Stimulated activated CD4-positive, alpha-beta T cell treated with anti-CD3 and anti-CD28 coated beads, Interleukin-15, amount 100 ng/mL, for 24 hours (primary cell): ENCODE measurements at regions not wholly inside any gene's neighbourhood (a gene's known extent, or its start where the extent isn't known, plus 50 kb on each side); places are given as distances from the start of the nearest gene placed in this dataset.

Experiments used
- DNase-seq: peaks from one replicate; pipeline ENCODE4 v3.0.0-alpha.2; 2020

GRCh38 chr1:221072214-221072613 is 193.0 kb downstream of the HLX start:
- DNase-seq, result no peak

DNA sequence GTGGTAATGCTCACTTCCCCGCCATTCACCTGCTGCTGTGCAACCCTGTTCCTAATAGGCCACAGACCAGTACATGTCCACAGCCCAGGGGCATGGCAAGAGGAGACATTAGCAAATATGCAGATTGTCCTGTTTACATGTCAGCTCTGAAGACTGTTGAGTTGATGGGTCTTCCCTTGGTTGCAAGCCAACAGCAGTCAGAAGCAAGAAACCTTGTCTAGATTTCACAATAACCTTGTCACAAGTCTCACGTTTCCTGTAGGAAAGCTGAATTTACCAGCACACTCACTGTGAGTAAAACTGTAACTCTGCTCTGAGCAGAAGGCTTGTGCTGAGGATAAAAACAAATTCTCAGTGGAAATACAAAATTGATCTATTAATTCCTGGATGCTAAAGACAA is 195.1 kb downstream of the HLX start:
- no peak for DNase-seq

DNA sequence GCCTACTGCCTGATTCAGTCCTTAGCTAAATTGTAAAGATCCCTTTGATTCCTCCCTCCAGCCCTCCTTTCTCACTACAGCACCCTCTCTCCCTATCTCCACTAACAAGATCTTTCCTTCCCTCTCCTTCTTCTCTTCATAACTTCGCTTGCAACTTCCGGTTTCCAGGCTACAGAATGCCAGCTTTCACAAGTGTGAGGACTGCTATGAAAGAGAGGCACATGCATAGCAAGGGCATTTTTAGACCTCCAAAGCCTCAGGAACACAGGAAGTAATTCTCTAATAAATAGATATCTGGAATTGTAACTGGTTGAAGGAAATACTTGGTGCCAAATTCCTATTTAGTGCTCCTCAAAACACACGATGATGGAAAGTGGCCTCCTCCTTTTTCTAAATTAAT is 196.7 kb downstream of the HLX start:
- DNase-seq, result no peak

DNA sequence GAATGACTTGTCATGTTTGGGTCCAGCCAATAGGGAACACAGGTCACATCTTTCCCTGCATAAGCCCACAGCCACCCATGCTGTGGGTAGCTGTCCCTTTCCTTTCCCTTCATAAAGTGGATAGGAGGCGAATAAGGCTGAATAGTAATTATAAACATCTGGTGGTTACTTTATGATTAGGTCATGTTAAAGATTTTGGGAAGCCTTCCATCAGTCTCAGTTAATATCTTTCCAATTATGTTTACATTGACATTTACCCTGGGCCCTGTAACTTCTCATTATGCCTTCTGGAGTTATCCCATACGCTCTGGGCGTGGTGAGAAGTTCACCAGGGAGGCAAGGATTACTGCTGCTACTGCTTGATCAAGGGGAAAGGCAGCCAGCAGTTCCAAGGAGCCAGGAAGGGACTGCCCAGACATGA is 197.2 kb downstream of the HLX start:
- no peak for DNase-seq

- no peak for DNase-seq
Measured at GRCh38 chr1:221078260-221078965, 199.2 kb downstream of the HLX start.

DNA sequence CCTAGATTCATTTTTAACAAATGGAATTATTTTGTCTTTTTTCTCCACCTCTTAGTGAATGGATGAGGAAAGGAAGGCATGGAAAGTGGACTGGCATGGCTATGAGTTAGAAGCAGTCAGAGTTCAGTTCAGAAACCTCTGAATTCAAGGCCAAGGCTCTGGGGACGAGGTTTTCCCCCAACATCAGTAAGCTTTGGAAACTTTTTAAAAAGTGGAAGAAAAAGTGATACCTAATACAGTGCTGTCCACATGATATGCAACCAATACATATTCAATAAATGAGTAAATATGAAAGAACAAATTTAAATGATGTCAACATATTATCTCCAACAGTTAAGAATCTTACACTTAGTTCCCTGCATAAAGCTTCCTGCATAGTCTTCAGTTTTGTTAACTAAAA is 204.7 kb downstream of the HLX start:
- DNase-seq, result no peak

DNA sequence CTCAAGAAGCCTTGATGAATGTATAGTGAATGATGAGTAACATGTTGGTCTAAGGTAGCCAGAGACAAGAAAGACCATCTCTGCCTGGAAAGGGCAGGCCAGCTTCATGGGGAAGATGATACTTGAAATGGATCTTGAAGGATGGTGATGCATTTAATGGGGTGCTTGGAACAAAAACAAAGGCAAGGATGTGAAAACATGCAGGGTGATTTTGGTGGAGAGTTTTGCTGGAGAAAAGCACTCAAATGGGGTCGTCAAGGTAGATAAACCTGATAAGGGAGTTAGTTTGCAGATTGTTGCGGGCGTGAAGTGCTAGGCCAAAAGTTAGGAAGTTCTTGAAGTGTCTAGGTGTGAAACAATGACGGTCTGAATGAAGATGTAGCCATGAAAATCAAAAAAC is 205.4 kb downstream of the HLX start:
- DNase-seq, result no peak

DNA sequence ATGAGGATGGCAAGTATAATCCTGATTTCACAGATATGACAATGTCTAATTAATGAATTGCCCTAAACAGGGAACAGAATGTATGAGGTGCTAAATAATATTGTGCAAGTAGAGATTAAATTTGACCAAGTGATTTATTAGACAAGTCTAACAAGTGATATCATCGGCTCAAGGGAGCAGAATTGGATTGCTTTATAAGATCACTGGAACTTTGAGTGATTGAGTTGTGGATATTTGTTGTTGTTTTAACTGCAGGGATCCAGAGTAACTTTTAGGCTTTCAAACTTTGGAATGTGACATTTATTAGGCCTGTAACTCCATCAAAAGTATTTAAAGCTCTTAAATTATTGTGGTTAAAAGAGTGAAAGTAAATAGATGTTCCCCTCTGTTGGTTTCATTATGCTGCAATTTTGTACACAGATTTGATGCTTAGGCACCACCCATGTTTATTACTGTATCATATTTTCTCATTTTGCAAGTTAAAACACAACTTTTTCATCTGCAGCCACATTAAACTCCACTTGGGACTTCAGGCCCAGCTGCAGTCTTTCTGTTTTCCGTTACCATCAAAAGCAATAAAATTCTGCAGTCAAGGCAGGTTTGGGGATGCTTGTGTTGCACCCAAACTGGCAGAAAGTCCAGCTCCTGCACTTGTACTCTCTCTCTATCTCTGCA is 206.6 kb downstream of the HLX start:
- DNase-seq, result no peak

GRCh38 chr1:221087919-221088318 is 208.7 kb downstream of the HLX start:
- no peak for DNase-seq

DNA sequence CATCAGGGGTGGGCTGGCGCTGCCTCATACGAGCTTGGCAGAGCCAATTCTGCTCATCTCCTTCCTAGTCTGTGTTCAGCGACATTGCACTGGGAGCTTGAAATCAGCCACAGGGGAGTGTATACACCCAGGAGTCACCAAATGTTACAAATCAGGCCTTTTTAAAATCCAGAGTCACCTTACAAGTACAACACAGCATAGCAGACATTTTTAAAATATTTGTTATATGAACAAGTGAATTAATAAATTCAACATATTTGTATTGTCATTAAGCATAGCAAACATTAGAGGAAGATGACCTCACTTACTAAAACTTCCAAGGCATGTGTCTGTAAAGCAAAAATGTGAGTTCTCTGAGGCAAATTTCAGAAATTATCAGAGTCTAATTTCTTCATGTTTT is 210.0 kb downstream of the HLX start:
- DNase-seq, result no peak

DNA sequence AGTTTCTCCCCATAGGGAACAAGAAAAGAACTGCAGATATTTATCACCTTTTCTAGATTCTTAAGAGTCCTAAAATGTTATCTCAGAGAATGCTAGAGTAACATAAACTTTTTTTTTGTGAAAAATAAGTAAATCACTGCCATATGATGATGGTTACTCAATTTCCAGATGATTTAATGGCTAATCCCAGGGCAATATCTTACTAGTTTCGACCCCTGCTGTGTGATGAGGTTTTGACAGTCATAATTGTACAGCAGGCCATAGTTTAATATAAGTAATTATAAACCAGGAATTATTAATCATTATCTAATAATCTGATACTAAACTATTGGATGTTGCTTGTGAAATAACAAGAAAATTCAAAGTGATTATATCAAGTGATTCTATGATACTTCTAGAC is 210.6 kb downstream of the HLX start:
- no peak for DNase-seq

- DNase-seq, result no peak
Measured at GRCh38 chr1:221093903-221094791, 214.9 kb downstream of the HLX start.

DNA sequence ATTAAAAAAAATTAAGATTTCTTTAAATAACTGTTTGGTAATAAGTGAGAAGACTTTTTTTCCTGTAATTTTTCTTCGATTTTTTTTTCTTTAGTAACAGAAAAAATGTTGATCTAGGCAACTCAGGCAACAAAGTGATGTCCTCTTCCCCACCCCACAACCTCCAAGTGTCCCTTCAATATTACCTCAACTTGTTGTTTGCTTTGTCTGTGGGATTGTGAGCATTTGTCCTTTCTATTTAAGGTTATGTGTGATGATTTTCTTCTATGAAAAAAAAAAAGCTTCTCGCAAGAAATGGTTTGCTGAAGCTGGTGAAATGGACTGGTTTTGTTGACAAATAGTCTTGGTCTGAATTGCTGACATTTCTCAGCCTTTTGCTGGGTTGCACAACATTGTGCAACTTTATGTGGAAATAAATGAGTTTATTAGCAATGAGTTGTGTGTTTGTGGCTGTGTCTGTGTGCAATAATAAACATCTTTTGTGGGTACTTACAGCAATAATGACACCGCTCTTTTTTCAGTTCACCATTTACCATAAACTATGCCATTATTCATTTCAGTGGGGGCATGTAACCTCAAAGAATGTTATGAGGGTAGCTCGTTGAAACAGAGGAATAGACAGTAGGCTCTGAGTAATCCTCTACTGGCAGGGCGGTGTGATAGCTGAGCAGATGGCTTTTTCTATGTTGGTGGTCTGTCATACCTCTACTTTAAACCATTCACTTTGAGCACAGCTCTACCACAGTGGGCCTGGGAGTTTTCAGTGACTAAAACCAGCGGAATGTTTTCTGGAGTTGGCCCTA is 218.4 kb downstream of the HLX start:
- DNase-seq, result no peak

GRCh38 chr1:221098471-221099405 is 219.5 kb downstream of the HLX start:
- DNase-seq, result no peak

DNA sequence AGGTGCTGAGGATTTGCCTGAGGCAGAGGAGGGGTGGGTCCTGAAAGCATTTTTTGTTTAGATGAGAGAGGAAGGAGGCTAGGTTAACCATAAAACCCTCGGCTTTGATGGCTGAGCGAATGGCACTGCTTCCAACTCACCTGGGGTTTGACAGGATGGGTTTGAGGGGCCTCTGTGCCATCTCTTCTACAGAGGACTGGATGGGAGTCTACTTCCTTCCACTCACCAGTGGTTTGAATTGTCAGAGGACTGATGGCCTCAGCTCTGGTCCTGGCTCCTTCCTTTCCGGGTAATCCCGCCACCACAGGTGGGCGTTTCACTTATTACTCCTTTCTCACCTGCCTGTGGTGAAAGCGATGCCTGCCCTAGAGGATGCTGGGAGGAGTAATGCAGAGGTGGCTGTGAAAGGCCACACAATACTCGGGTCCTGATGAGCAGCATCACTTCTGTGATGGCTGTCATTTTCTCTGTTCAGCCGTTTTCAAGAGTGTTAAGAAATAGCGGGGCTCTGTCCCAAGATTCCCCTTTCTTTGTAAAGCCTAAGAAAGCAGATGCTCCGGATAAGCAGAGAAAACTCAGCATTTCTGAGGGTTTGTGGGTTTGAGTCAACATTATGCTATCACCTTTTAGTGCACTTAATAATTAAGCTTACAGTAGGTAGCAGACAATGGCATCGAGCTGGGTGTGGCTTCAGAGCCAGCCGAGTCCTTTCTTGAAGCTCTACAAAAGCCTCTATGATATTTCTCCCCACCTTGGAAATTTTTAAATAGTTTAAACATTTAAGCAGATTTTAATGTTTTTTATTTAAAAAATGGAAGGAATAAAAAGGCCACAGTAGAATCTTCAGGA is 220.7 kb downstream of the HLX start:
- no peak for DNase-seq

DNA sequence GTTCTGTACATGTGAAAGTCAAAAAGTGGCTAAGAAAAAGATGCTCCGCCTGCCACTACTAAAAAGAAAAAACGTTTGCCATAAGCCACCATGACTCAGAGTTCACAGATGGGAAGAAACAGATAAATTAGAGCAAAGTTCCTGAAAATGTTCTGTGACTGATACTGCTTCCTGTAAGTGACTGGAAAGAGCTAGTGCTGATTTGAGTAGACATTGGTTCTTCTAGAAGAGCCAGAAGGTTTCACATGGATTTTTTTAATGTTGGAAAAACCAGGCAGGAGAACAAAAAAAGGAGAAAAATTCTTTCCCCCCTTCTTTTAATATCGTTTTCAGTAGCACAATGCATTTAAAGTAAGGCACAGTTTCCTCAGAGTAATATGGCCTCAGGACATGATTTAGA is 221.4 kb downstream of the HLX start:
- no peak for DNase-seq

GRCh38 chr1:221101807-221102605 is 222.8 kb downstream of the HLX start:
- DNase-seq, result no peak

- DNase-seq, result no peak
Measured at GRCh38 chr1:221104596-221104995, 225.4 kb downstream of the HLX start.

- DNase-seq, result no peak
Measured at GRCh38 chr1:221105578-221105977, 226.3 kb downstream of the HLX start.

DNA sequence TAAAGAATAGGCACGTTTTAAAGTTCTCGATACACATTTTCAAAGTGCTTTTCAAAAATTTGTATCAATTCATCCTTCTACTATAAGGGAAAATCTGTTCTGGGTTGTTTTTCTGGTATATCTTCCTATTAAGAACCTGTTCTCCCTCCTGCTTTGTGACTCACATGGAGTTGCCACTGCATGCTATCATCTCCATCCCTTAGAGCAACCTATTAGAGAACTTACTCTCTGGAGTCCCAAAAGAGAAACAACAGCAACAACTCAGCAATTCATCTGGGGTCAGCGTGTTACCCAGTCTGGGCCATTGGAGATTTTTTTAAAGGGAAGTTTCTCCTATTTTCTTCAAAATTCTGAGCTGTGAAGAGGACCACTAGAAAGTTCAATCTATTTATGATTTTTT is 227.4 kb downstream of the HLX start:
- DNase-seq, result no peak
